H1 (cell line): ENCODE measurements at regions not wholly inside any gene's neighbourhood (a gene's known extent, or its start where the extent isn't known, plus 50 kb on each side); places are given as distances from the start of the nearest gene placed in this dataset.

ENCODE experiments used
- CTCF ChIA-PET: fragments of 300-600 bp; sonication (Branson Sonifier 250); formaldehyde crosslinking; loops from one replicate; lab custom pipeline; 2021; ENCODE audit not compliant: partially characterized antibody; lab: Charles Lee
- POLR2A ChIA-PET: fragments of 300-600 bp; sonication (Branson Sonifier 250); formaldehyde crosslinking; loops from one replicate; lab custom pipeline; 2021; ENCODE audit warnings: inconsistent platforms; ENCODE audit not compliant: partially characterized antibody; lab: Charles Lee
- DNase-seq, 2 experiments: peaks; one replicate each; pipeline versions ENCODE4 v3.0.0 to v3.0.0-alpha.2; 2010 to 2022; ENCODE audit warnings: low spot score in 2 of 2, low read depth in 1 of 2, mixed read lengths in 1 of 2
- FAIRE-seq: peaks from 2 replicates; lab custom pipeline; 2011; peaks lifted over from hg19 to GRCh38; lab: Jason Lieb, UNC
- H2AFZ ChIP-seq: 2 replicates; pipeline ENCODE4 v1.8.1; 2012; ENCODE audit warnings: low read length, inconsistent platforms
- H2AK5ac ChIP-seq: 2 replicates; pipeline ENCODE4 v1.6.1; 2013; ENCODE audit warnings: low read depth, low read length
- H2BK120ac ChIP-seq: replicated peaks from 2 replicates; pipeline ENCODE3; 2013; ENCODE audit warnings: low read depth, low read length, inconsistent platforms
- H2BK12ac ChIP-seq: 2 replicates; pipeline ENCODE4 v1.6.1; 2013; ENCODE audit warnings: low read depth, low read length
- H2BK15ac ChIP-seq: 2 replicates; pipeline ENCODE4 v1.6.1; 2013; ENCODE audit warnings: low read length
- H2BK20ac ChIP-seq: 2 replicates; pipeline ENCODE4 v1.6.1; 2013; ENCODE audit warnings: low read length
- H2BK5ac ChIP-seq: 2 replicates; pipeline ENCODE4 v1.6.1; 2013; ENCODE audit warnings: low read depth, low read length
- H3K14ac ChIP-seq: 2 replicates; pipeline ENCODE4 v1.6.1; 2013; ENCODE audit warnings: inconsistent platforms; ENCODE audit not compliant: insufficient read length
- H3K18ac ChIP-seq: 2 replicates; pipeline ENCODE4 v1.6.1; 2013; ENCODE audit warnings: low read length; ENCODE audit errors: extremely low read depth
- H3K23ac ChIP-seq: 2 replicates; pipeline ENCODE4 v1.6.1; 2013; ENCODE audit warnings: inconsistent platforms; ENCODE audit not compliant: insufficient read length
- H3K23me2 ChIP-seq: 2 replicates; pipeline ENCODE4 v1.6.1; 2013; ENCODE audit warnings: low read depth, low read length
- H3K27ac ChIP-seq: 2 replicates; pipeline ENCODE4 v1.6.1; 2011; ENCODE audit warnings: low read depth, low read length, inconsistent platforms
- H3K27me3 ChIP-seq, 4 experiments: replicated peaks in 1 of 4; 1 replicate in 1 of 4; 2 replicates in 3 of 4; pipeline versions ENCODE4 v1.6.1 to v1.8.1; 2011 to 2013; ENCODE audit warnings: low read length in 3 of 4, mild to moderate bottlenecking in 3 of 4, inconsistent platforms in 2 of 4, mixed read lengths in 2 of 4, moderate library complexity in 1 of 4; ENCODE audit not compliant: control insufficient read depth in 3 of 4, insufficient read depth in 3 of 4; ENCODE audit errors: extremely low read depth in 1 of 4
- H3K36me3 ChIP-seq, 4 experiments: 2 replicates each; pipeline versions ENCODE4 v1.6.1 to v1.8.1; 2011 to 2013; ENCODE audit warnings: mild to moderate bottlenecking in 4 of 4, low read length in 3 of 4, moderate library complexity in 2 of 4, control low read depth in 1 of 4, inconsistent platforms in 1 of 4; ENCODE audit not compliant: insufficient read depth in 4 of 4, control insufficient read depth in 2 of 4
- H3K4ac ChIP-seq: replicated peaks from 2 replicates; pipeline ENCODE3; 2013; ENCODE audit warnings: low read length, low read depth, mixed read lengths, inconsistent platforms; ENCODE audit not compliant: insufficient read length
- H3K4me1 ChIP-seq, 4 experiments: replicated peaks in 1 of 4; 1 replicate in 1 of 4; 2 replicates in 3 of 4; pipeline versions ENCODE4 v1.6.1 to v1.8.1; 2011 to 2013; ENCODE audit warnings: low read length in 3 of 4, inconsistent platforms in 2 of 4, mixed read lengths in 1 of 4; ENCODE audit not compliant: insufficient read depth in 4 of 4, control insufficient read depth in 3 of 4
- H3K4me2 ChIP-seq, 2 experiments: 2 replicates each; pipeline versions ENCODE4 v1.6.1 to v1.8.1; 2011 to 2013; ENCODE audit warnings: low read depth in 2 of 2, low read length in 2 of 2, control low read depth in 1 of 2, inconsistent platforms in 1 of 2, mild to moderate bottlenecking in 1 of 2; ENCODE audit not compliant: insufficient read depth in 1 of 2
- H3K4me3 ChIP-seq, 4 experiments: fragments of 200-600, 300-600 bp in 1 of 4; sonication (generic), shearing (Covaris generic), sonication (Bioruptor Twin) in 1 of 4; 2 replicates each; pipeline versions ENCODE4 v1.5.1 to v1.8.1; 2011 to 2016; ENCODE audit warnings: low read length in 4 of 4, low read depth in 3 of 4, control low read depth in 2 of 4, inconsistent platforms in 2 of 4, mild to moderate bottlenecking in 2 of 4, mixed read lengths in 1 of 4, moderate library complexity in 1 of 4; ENCODE audit not compliant: insufficient read depth in 2 of 4; ENCODE audit errors: extremely low read depth in 1 of 4
- H3K56ac ChIP-seq: replicated peaks from 2 replicates; pipeline ENCODE3; 2013; ENCODE audit warnings: low read depth, mild to moderate bottlenecking, mixed read lengths, low read length, inconsistent platforms; ENCODE audit not compliant: insufficient read length
- H3K79me1 ChIP-seq: 2 replicates; pipeline ENCODE4 v1.6.1; 2013; ENCODE audit warnings: low read depth, low read length, control low read depth
- H3K79me2 ChIP-seq, 2 experiments: 2 replicates each; pipeline versions ENCODE4 v1.6.1 to v1.8.1; 2012 to 2013; ENCODE audit warnings: low read length in 2 of 2, mild to moderate bottlenecking in 2 of 2, inconsistent platforms in 1 of 2; ENCODE audit not compliant: insufficient read depth in 2 of 2, control insufficient read depth in 1 of 2
- H3K9ac ChIP-seq, 4 experiments: replicated peaks in 1 of 4; 1 replicate in 1 of 4; 2 replicates in 3 of 4; pipeline versions ENCODE4 v1.6.1 to v1.8.1; 2011 to 2013; ENCODE audit warnings: low read depth in 3 of 4, low read length in 3 of 4, control low read depth in 2 of 4, mild to moderate bottlenecking in 2 of 4, moderate library complexity in 2 of 4, inconsistent platforms in 1 of 4; ENCODE audit errors: extremely low read depth in 1 of 4
- H3K9me3 ChIP-seq, 2 experiments: 2 replicates each; pipeline versions ENCODE4 v1.6.1 to v1.8.1; 2012 to 2013; ENCODE audit warnings: mild to moderate bottlenecking in 2 of 2, moderate library complexity in 2 of 2, control low read depth in 1 of 2, inconsistent platforms in 1 of 2, low read depth in 1 of 2, low read length in 1 of 2, mixed read lengths in 1 of 2; ENCODE audit not compliant: insufficient read depth in 2 of 2
- H4K20me1 ChIP-seq, 2 experiments: replicated peaks in 1 of 2; 2 replicates each; pipeline versions ENCODE3 to v1.8.1; 2011 to 2013; ENCODE audit warnings: inconsistent platforms in 2 of 2, low read length in 2 of 2, mild to moderate bottlenecking in 1 of 2; ENCODE audit not compliant: insufficient read depth in 2 of 2, control insufficient read depth in 1 of 2
- H4K5ac ChIP-seq: 2 replicates; pipeline ENCODE4 v1.6.1; 2013; ENCODE audit warnings: low read length, low read depth, mixed read lengths, inconsistent platforms; ENCODE audit not compliant: insufficient read length
- H4K8ac ChIP-seq: 2 replicates; pipeline ENCODE4 v1.8.0; 2013; ENCODE audit warnings: mild to moderate bottlenecking, moderate library complexity, low read length, inconsistent platforms; ENCODE audit not compliant: insufficient read depth; ENCODE audit errors: extremely low read depth
- H4K91ac ChIP-seq: replicated peaks from 2 replicates; pipeline ENCODE3; 2013; ENCODE audit warnings: low read length, mixed read lengths, inconsistent platforms; ENCODE audit not compliant: insufficient read length
- RAD21 ChIP-seq, 2 experiments: IDR thresholded peaks in 1 of 2; conservative IDR thresholded peaks in 1 of 2; 2 replicates each; pipeline ENCODE4 v1.6.1; 2011; ENCODE audit warnings: low read depth in 2 of 2, low read length in 2 of 2, improper control_type of control experiment in 1 of 2, inconsistent platforms in 1 of 2, mild to moderate bottlenecking in 1 of 2, moderate library complexity in 1 of 2
- SP2 ChIP-seq: IDR thresholded peaks from 2 replicates; pipeline ENCODE4 v1.6.1; 2012; ENCODE audit warnings: mild to moderate bottlenecking, low read length, inconsistent platforms
- WGBS, 2 experiments: shearing (Covaris generic) in 1 of 2; methylation state at CpG; one replicate each; pipeline versions ENCODE4 v1.1.6 to v1.1.7; 2013 to 2015; ENCODE audit warnings: low lambda C conversion rate in 2 of 2, mixed read lengths in 2 of 2, inconsistent platforms in 1 of 2, low coverage in 1 of 2, missing lambda C conversion rate in 1 of 2; ENCODE audit not compliant: insufficient replicate concordance in 2 of 2, insufficient coverage in 1 of 2, insufficient read length in 1 of 2; ENCODE audit errors: extremely low coverage in 1 of 2, missing lambda C conversion rate in 1 of 2; 5-methylcytosine and 5-hydroxymethylcytosine counted together

GRCh38 chr12:116465856-116466255, 93.3 kb upstream of the MAP1LC3B2 start:
- H3K4me1 ChIP-seq, result no peaks in the 10 kb centered on the region
- 76% methylated on average over 4 of the region's 4 CpGs; no CpG with 5 or more reads in 1 of the 2 experiments for WGBS, 2 experiments
- CTCF ChIA-PET, result interaction anchor here (1.6 to 1.7 kb wide), 2 partner anchors 29 to 35 kb away, joined by 3 to 4 read pairs; no protein-coding TSS in a partner anchor
- POLR2A ChIA-PET, result interaction anchor here (1.5 kb wide), 1 partner anchor 15 kb away, joined by 3 read pairs; no protein-coding TSS in a partner anchor
- no peak overlapping the region for H3K23ac ChIP-seq
- no peaks in the 10 kb centered on the region for H3K27me3 ChIP-seq
- no peak overlapping the region for H3K18ac ChIP-seq
- no peaks in the 10 kb centered on the region for H3K79me2 ChIP-seq
- no peak overlapping the region for H3K4me2 ChIP-seq
- no peak overlapping the region for H2BK5ac ChIP-seq
- no peak overlapping the region for H2BK12ac ChIP-seq
- no peak overlapping the region for H2BK15ac ChIP-seq
- H3K27ac ChIP-seq, result no peak overlapping the region
- H2AK5ac ChIP-seq, result no peak overlapping the region
- no peaks in the 10 kb centered on the region for H3K36me3 ChIP-seq
- TF ChIP-seq SP2 (no peak), RAD21 (IDR thresholded peaks at IDR 0.05 in 1 of 2, conservative IDR thresholded peaks at IDR 0.05 in 1 of 2; ENCODE audit: low read depth in 2 of 2, low read length in 2 of 2) (peak in 1 of 2 experiments; percentile 10; a peak in 1 of 4 replicates)
- H2BK20ac ChIP-seq, result no peak overlapping the region
- H3K9ac ChIP-seq, result no peak overlapping the region
- H4K8ac ChIP-seq, result no peak overlapping the region; the same call in 1 of the 2 replicates
- no peaks in the 10 kb centered on the region; the same call in 1 of the 2 replicates for H3K23me2 ChIP-seq
- no peaks in the 10 kb centered on the region for H3K9me3 ChIP-seq
- no peaks in the 10 kb centered on the region for H3K79me1 ChIP-seq
- no peak overlapping the region for H4K91ac ChIP-seq
- no peak overlapping the region for H4K5ac ChIP-seq
- no peak overlapping the region for H3K56ac ChIP-seq
- FAIRE-seq (no peak), DNase-seq (no peak)
- no peak overlapping the region for H2AFZ ChIP-seq
- no peak overlapping the region for H3K4me3 ChIP-seq
- H4K20me1 ChIP-seq, result no peaks in the 10 kb centered on the region
- H2BK120ac ChIP-seq, result no peak overlapping the region
- no peak overlapping the region for H3K14ac ChIP-seq
- no peak overlapping the region for H3K4ac ChIP-seq
